GM21723 (cell line): ENCODE measurements at regions not wholly inside any gene's neighbourhood (a gene's known extent, or its start where the extent isn't known, plus 50 kb on each side); places are given as distances from the start of the nearest gene placed in this dataset.

Source experiments
- ATAC-seq: cut with Tn5 transposase; IDR thresholded peaks from one replicate; pipeline ENCODE4 v1.9.1; 2021; ENCODE audit warnings: mild to moderate bottlenecking, moderate library complexity; ENCODE audit not compliant: unreplicated experiment

DNA sequence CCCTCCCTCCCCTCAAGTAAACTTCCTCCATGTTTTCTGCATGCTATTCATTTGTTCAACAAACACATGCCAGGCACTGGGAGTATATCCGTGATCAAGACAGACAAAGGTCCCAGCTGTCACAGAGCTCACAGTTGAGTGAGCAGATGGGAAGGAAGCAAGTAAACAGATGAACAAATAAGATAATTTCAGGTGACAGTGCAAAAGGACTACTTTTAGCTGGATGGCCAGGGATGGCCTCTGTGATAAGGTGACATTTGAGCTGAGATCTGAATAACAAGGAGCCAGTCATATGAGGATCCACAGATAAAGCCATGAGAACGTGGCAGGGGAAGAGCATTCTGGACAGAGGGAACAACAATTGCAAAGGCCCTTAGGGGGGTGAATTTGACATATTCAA lies 121.7 kb upstream of the RAD23B start:
- no peak for ATAC-seq

DNA sequence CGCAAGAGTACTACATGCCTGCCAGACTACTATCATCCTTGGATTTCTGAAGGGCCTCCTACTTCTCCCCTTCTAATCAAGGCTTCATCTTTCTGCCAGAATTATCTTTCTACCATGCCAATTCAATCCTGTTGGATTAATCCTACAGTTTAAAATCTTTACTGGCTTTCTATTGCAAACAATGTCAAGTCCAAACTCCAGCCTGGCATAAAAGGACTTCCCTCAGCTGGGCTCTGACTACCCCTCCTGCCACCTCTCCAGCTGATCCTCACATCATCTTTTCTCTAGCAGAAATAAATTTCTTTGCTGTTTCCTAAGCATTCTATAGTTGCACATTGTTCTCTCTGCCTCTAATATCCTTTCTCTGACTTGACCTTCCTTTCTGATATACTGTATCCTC lies 119.7 kb upstream of the RAD23B start:
- no peak for ATAC-seq

DNA sequence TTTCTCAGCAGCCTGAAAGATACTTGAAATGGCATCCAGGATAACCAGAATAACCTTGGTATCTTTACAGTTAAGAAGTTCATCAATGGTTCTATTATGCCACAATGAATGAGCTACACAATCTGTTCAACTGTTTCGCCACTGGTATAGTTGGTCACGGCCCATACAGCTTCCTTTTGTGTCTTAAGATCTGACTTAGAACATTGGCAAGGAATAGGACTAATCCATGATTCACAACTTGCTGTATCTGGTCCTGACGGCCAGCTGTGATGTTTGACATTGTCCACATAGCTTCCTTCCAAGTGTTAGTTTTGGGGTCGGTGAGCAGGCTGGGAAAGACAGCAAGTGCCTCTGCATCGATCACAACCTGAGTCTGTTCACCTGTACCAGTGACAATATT lies 113.3 kb upstream of the RAD23B start:
- no peak for ATAC-seq

DNA sequence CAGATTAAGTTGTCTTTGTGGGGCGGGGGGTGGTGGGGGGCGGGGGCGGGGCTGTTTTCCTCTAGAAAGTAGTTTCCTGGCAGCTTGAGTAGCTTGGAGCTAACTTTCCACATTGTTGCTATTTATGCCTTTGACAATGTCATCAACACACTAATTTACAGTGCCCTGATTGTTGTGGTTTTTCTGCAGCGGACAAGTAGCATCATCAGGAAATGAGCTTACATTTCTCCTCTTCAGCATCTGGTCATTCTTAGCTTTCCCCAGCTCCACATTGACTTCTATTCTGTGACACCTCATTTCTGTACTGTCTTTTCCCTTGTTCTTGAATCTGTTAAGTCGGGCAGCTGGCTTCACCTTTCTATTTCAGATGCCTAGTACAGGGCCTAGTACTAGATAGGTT lies 112.3 kb upstream of the RAD23B start:
- ATAC-seq: no peak

DNA sequence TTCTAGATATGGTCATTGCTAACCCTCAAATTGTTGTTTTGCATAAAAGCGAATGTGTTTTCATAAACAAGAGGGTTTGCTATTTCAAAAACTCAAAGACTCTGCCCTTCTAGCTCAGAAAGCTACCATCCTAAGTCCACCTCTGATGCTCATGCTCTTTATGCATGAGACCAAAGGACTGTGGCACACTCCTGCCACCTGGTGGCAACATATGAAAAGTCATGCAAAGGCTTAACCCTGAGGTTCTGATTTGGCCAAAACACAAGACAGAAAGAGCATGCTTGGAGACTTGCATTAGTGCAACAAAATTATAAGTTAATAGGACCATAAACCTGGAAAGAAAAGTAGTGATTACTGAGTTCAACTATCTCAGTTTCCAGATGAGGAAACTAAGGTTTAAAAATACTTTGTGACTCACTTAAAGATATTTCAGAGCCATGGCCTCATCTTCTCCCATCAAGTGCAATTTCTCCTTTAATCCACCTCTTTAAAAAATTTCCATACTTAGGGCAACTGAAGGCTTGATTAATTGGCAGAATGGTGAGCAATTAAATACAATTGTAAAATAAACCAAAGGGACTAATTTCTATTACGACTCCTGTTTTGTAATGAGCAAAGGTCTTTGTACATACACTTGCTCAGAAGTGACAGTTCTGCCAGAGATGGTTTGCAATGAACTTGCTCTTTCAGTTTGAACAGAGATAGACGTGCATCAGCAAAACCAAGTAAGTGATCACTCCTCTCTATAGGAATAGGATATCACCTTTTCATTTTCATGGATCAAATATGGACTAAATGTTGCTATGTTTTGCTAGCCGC lies 110.7 kb upstream of the RAD23B start:
- ATAC-seq: peak; percentile 68

DNA sequence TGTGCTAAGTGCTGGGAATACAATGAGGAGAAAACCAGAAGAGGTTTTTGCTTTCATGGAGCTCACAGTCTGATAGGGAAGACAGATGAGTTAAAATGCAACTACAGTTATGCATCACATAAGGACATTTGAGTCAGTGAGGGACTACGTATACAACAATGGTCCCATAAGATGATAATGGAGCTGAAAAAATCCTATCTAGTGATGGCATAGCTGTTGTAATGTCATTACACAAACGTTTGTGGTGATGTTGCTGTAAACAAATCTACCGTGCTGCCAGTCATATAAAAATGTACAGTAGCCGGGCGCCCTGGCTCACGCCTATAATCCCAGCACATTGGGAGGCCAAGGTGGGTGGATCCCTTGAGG lies 110.1 kb upstream of the RAD23B start:
- ATAC-seq: peak; percentile 62

DNA sequence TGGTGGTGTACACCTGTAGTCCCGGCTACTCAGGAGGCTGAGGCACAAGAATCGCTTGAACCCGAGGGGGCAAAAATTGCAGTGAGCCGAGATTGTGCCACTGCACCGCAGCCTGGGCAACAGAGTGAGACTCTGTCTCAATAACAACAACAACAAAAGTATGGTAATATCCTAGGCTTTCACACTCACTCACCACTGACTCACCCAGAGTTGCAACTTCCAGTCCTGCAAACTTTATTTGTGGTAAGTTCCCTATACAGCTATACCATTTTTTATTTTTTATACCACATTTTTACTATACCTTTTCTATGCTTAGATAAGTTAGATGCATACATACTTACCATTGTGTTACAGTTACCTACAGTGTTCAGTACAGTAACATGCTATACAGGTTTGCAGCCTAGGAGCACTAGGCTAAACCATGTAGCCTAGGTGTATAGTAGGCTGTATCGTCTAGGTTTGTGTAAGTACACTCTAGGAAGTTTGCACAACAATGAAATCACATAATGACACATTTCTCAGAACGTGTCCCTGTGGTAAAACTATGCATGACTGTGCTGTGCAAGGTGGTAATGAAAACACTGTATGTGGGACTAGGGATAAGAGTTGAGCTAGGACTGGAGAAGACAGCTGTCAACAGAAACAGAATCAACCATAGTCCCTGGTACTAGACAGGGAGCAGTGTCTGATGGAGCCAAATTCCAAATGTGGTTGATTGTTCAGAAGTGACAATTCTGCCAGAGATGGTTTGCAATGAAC lies 109.5 kb upstream of the RAD23B start:
- no peak for ATAC-seq

DNA sequence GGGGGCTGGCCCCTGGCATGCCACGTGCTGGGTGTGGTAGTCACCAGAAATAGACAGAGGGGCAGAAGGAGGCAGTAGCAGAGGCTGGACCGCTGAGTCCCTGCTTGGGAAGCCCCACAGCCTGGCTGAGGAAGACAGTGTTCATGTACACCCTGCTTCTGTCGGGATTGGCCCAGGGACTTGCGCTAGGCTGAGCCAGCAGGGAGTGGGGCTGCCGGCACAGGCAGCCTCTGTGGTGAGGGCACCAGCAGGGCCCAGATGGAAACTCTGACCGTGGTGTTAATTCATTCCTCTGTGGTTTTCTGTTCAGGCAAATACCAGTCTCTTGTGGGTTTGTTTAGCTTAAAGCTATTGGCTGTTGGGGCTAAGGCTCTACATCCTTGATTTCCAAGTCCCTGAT lies 108.6 kb upstream of the RAD23B start:
- no peak for ATAC-seq

DNA sequence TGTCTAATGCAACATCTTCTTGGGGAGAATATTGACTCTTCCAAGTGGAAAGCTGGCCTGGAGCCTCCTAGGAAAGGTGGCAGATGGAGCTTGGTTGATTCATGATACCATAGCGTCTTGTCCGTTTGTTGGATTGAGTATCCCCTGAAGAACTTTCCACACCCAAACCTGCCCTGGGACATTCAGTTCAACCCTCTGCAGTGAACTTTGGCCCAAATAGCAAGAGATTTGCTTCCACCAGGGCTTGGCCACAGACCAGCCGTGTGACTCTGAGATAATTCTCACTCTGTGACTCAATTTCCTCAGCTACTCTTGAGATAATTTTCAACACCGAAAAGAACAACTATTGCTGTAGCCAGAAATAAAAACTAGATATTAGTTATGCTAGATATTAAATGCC lies 108.0 kb upstream of the RAD23B start:
- no peak for ATAC-seq

DNA sequence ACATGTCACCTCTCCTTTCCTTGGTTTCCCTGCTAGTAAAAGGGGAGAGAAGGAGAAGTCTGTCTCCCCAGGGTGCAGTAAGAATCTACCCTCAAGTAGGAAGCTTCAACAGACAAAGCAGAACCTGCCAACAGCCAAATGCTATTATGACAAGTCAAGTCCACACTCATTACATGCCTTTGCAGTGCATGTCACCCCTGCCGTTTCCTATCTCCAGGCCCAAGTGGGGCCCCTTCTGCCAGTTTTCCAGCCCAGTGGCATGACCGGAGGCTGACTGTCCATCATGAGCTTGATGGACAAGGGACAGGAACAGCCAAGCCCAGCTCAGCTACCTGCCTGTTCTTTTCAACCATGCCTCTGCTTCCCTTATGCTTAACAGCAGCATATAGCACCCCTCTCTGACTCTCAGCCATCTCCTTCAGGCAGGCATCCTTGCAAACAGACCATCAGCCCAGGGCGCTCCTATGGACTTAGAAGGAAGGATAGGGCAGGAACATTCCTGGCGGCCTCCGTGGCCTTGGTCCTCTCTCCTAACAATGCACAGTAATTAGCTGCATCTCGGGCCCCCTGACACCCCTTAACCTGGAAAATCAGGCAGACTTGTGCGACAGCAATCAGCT lies 107.2 kb upstream of the RAD23B start:
- no peak for ATAC-seq

DNA sequence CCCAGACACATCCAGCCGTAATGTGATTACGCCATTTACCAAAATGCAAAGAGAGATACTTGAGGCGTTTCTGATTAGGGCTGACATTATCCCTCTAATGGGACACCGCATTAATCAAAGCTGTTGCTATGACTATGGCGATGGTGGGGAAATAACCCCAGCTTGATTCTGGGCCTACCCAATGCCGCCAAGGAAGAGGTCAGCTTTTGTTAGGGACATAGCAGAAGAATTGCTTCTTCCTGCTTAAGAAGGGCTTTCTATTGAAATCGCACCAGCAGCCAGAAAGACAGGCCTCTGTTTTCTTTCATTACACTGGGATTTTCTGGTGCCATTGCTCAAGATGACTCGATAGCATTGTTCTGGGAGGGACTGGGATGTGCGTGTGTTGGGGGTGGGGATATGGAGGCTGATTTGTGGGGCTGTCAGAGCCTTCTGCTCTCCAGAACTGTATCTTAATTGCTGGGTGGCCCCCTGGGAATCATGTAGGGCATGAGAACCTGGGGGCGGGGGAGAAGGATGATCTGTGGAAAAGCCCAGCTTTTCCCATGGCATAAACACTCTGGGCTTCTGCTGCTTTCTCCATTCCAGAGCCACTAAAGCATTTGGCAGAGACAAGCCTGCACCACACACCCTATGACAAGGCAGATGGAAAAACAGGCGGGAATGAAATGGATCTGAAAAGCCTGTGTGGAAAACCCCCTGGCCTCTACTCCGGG lies 106.5 kb upstream of the RAD23B start:
- ATAC-seq: no peak

DNA sequence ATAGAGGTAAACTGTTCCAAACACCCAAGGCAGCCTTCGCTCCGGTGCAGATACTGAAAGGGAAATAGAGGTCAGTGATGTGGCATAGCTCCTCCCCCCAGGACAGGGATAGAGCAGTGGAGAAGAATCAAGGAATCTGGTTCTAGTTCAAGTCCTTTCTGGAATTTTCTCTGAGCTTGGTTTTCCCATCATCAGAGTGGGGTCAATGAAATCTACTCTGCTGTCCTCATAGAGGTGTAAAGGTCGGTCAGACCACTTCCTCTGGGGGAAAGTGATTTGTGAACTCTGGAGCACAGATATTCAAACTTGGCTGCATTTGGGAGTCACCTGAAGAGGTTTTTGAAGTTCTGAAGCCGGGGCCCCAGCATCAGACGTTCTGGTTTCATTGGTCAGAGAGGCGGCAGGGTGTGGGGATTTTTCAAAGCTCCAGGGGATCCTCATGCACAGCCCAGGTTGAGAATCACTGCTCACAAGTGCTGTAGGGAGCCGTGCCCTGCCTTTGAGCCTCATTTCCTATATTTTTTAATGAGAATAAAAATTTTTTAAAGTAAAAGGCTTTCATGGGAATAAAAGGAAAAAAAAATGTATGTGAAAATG lies 105.7 kb upstream of the RAD23B start:
- no peak for ATAC-seq

DNA sequence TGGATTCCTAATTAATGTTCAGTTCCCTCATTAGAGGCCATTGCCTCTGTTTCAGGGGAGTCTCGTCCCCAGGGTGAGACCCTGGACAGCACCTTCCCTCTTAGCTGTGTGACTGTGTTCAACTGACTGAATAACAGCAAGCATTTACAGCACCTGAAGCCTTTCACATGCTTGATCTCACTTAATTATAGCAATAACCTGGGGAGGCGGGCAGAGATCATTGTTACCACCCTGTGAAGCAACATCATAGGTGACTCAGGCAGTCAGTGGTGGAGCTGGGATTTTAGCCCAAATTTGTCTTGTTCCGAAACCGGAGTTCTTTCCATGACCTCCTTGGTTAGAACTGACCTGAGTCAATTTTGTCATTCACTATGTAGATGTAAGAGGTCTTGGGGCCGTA lies 105.2 kb upstream of the RAD23B start:
- ATAC-seq: no peak

DNA sequence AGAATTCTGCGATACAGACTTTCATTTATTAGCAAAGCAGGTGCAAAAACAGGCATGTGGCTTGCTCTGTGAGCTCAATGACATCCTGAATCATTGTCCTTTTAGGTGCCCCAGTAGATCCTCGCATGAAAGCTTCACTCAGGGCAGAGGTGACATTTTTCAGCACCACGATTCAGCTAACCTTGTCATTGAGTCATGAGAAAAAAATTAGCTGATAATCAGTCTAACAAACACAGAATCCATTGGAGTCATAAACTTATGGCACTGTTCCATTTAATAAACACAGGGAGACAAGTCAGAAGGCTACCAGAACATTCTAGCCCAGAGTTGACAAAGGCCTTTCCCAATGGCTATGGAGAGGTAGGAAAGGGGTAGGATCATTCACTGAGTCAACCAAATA lies 104.8 kb upstream of the RAD23B start:
- no peak for ATAC-seq

DNA sequence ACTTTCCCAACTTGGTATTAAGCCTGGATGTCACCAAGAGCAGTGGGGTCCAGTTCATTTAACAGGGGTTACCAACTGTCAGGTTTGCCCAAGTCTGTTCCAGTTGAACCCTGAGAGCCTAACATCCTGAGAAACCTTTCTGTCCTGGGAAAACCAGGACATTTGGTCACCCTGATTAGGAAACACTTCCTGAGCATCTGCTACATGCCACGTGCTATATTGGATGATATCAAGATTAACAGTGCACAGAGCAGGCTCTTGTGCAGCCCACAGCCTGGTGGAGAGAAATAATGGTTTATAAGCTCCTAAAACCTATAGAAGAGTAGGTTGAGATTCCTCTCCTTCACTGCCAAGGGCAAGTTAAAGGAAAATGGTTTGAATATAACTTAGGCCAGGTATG lies 102.9 kb upstream of the RAD23B start:
- no peak for ATAC-seq

DNA sequence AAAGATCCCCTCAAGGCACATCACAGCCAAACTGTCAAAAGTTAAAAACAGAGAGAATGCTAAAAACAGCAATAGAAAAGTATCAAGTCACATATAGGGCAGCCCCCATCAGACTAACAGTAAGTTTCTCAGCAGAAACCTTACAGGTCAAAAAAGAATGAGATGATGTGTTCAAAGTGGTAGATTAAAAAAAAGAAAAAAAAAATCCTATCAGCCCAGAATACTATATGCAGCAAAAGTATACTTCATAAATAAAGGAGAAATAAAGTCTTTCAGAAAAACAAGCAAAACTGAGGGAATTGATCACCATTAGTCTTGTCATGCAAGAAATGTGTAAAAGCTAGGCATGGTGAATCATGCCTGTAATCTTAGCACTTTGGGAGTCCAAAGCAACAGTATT lies 99.9 kb upstream of the RAD23B start:
- no peak for ATAC-seq

DNA sequence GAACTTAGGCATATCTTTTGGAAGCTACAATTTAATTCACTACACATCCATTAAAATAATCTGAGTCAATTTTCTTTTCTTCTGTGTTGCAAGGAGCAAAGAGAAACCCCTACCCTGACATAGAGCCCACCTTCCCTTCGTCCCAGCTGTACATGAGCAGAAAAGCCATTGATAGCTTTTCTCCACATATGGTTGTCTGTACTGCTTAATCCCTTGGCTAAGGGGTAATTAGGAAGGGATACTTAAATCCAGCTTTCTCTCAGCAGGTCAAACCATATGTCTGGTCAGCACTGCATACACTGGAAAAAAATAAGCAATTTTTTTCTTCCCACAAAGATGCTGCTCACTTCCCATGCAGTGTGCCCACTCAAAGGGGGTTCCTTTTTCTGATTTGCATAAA lies 94.7 kb upstream of the RAD23B start:
- no peak for ATAC-seq

DNA sequence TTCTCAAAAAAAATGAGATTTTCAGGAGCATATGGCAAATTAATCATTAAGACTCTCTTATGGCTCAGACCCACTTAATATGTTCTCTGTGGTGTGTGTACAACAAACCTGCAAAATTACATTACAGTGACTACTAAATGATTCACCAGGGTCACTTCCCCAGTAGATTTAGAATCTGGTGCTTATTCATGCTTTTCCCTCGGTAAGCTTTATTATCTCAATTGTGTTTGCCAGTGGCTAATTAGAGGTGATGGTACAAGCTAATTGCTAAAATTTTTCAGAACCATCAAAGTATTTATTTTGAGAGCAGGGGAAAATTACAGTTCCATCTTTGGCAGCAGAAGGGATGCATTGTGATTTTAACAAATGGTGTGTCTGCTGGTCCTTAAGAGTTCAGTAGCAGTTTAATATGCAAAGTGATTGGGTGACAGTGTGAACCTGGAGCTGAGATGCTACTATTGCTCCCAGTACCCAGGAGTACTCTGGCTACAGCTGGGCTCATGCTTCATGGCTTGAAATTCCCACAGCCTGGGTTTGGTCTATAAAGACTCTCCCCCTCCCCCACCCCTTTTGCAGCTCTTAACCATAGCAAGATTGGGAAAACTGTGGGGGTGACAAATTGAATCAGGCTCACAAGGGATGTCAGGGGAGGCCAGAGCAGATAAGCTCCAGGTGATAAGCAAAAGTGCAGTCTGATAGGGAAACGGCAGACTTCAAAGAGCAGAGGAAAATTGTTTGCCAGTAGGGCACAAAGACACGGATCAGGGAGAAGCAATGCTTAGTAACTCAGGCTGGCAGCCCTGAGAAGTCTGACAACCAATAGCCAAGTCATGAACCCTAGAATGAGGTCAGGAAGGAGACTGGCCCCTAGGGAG lies 92.8 kb upstream of the RAD23B start:
- ATAC-seq: no peak

DNA sequence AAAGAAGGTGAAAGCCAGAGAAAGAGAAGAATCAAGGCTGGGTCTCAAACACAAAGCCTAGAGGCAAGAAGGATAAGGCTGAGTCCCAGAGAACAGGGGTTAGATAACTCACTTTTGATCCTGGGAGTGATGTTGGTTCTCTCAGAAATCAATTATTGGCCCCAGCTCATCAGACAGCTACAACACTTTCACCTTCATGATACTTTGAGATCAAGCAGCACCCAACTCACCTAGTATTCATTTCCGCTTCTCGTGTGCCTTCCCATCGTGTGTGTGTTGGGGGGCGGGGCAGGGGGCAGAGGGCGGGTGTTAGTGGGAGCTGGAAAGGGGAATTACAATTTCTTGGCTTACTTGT lies 92.2 kb upstream of the RAD23B start:
- ATAC-seq: no peak

DNA sequence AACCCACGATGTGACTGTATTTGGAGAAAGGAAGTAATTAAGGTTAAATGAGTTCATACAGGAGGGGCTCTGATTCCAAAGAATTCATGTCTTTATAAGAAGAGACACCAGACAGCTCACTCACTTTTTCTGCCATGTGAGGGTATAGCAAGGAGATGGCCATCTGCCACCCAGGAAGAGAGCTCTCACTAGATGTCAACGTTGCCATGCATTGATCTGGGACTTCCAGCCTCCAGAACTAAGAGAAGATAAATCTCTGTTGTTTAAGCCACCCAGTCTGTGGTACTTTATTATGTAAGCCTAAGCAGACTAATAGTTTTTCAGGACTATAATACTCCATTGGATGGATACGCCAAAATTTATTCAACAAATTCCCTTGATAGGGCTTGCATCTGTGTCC lies 89.8 kb upstream of the RAD23B start:
- no peak for ATAC-seq
